Brain microvascular endothelial cell (primary cell): ENCODE measurements at regions not wholly inside any gene's neighbourhood (a gene's known extent, or its start where the extent isn't known, plus 50 kb on each side); places are given as distances from the start of the nearest gene placed in this dataset.
"Not testable (repeated sequence)": the region's sequence is repeated elsewhere in the genome, so short reads cannot be mapped to it uniquely, and the experiment has no call there.

ENCODE experiments used
- DNase-seq: peaks from one replicate; pipeline ENCODE4 v3.0.0-alpha.2; 2020
- H3K27ac ChIP-seq: fragments of 250-450 bp; sonication (Bioruptor Pico); 2 replicates; pipeline ENCODE4 v1.5.1; 2020; ENCODE audit warnings: mild to moderate bottlenecking, moderate library complexity
- H3K27me3 ChIP-seq: fragments of 250-450 bp; sonication (Bioruptor Pico); replicated peaks from 2 replicates; pipeline ENCODE4 v1.5.1; 2020; ENCODE audit warnings: mild to moderate bottlenecking
- H3K36me3 ChIP-seq: fragments of 250-450 bp; sonication (Bioruptor Pico); replicated peaks from 2 replicates; pipeline ENCODE4 v1.5.1; 2020; ENCODE audit warnings: mild to moderate bottlenecking
- H3K4me3 ChIP-seq: 2 replicates; pipeline ENCODE4 v1.5.1; 2011; ENCODE audit warnings: low read depth, mild to moderate bottlenecking, control low read depth, low read length, moderate library complexity
- CTCF ChIP-seq: IDR thresholded peaks from 2 replicates; pipeline ENCODE4 v1.5.1; 2011; ENCODE audit warnings: low read depth, mild to moderate bottlenecking, moderate library complexity, low read length, control low read depth, inconsistent platforms; ENCODE audit errors: missing control alignments
- in situ Hi-C: cut with HindIII; loops from 2 replicates; pipeline ENCODE4 v1.10.0; 2017; ENCODE audit warnings: low sequenced_read_pairs, low pct_ligation_motif_present

DNA sequence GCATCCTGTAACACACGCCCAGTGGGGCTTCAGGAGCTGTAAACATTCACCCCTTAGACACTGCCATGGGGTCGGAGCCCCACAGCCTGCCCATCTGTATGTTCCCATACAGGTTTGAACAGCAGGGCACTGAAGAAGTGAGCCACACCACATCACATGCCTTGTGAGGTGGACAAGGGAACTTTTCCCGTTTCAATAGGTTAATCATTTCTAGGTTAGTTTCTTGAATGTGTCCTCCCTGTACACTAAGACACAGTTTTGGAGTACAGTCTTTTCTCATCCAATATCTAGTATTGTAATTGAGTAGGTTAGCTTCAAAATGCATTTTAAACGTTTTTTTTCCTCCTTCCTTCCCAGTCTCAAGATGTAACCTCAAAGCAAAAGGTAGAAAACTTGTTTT lies 700.2 kb upstream of the PCDH20 start:
- Histone ChIP-seq H3K27me3 (no peaks in the 10 kb centered on the region), H3K4me3 (no peak overlapping the region), H3K27ac (no peak overlapping the region), H3K36me3 (no peaks in the 10 kb centered on the region)
- in situ Hi-C loops: no loop called here
- no peak for TF ChIP-seq CTCF
- DNase-seq: no peak

DNA sequence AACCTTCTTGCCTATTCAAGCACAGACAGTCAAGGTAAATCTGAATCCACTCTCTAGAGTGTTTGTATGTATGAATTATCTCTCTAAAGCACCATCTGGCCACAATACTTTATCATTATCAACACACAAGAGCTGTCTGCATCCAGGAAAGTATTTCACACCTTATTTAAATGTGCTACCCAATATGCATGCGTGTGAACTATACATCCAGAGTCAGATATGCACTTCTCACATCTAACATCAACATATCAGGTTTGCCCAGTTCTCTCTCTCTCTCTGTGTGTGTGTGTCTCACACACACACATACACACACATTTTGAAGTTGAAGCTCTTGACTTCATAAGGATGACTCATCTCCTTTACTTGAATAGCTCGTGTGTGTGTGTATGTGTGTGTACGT lies 697.5 kb upstream of the PCDH20 start:
- no peaks in the 10 kb centered on the region for H3K27me3 ChIP-seq
- in situ Hi-C loops: no loop called here
- H3K36me3 ChIP-seq: no peaks in the 10 kb centered on the region
- no peak for DNase-seq
- no peak overlapping the region for H3K4me3 ChIP-seq
- no peak overlapping the region for H3K27ac ChIP-seq
- no peak for TF ChIP-seq CTCF

- Histone ChIP-seq H3K27me3 (no peaks in the 10 kb centered on the region), H3K27ac (no peak overlapping the region), H3K4me3 (no peak overlapping the region), H3K36me3 (no peaks in the 10 kb centered on the region)
- DNase-seq: no peak
- in situ Hi-C loops: no loop called here
- TF ChIP-seq CTCF: no peak
Measured at GRCh38 chr13:62110079-62110478, 694.4 kb upstream of the PCDH20 start.

DNA sequence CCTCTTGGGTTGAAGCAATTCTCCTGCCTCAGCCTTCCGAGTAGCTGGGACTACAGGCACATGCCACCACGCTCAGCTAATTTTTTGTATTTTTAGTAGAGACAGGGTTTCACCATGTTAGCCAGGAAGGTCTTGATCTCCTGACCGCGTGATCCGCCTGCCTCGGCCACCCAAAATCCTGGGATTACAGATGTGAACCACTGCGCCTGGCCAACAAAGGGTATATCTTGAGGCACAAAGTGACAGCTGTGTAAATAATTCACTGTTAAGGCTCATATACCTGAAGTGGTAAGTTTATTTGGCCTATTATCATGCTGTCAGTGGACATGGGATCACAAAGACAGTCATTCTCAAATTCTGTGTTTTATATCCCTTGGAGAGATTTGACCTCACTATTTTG lies 688.5 kb upstream of the PCDH20 start:
- H3K27ac ChIP-seq, H3K36me3 ChIP-seq, in situ Hi-C loops, H3K4me3 ChIP-seq, DNase-seq, H3K27me3 ChIP-seq: not testable (repeated sequence)

DNA sequence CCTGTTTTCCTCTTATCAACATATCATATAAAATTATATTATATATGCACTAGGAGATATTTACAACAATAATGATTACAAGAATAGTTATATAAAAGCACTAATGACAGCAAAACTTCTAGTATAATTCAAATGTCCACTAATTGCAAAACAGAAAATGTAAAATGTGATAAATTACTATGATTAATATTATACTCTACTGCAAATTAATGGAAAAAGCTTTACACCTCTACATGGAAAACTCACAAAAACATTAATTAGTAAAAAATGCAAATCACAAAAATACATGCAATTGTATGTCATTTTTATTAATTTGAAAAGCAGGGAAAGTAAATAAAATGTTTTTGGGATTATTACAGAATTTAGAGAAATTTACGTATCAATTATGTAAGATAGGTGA lies 681.0 kb upstream of the PCDH20 start:
- Histone ChIP-seq H3K36me3 (no peaks in the 10 kb centered on the region), H3K27me3 (no peaks in the 10 kb centered on the region), H3K27ac (no peak overlapping the region), H3K4me3 (no peak overlapping the region)
- no peak for DNase-seq
- no peak for TF ChIP-seq CTCF
- in situ Hi-C loops: no loop called here

DNA sequence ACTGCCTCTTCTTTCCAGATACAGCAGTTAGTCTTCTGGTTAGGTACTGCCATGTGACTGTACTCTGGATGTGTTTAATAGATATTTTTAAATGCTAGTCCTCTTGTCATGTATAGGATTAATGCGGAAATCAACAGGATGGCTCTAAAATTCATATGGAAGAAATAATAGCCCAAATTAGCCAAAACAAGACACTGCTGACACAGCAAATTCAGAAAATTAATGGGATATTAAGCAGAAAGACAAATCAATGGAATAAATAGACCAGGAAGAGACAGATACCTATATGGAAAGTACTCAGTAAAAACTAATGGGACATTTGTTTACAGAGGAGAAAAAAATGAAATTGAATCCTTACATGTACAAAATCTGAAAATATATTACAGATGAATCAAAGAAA lies 679.3 kb upstream of the PCDH20 start:
- in situ Hi-C loops: no loop called here
- no peaks in the 10 kb centered on the region for H3K27me3 ChIP-seq
- no peak overlapping the region for H3K4me3 ChIP-seq
- no peak for TF ChIP-seq CTCF
- no peak for DNase-seq
- no peak overlapping the region for H3K27ac ChIP-seq
- H3K36me3 ChIP-seq: no peaks in the 10 kb centered on the region
